ENCODE measurements at regions not wholly inside any gene's neighbourhood (a gene's known extent, or its start where the extent isn't known, plus 50 kb on each side); places are given as distances from the start of the nearest gene placed in this dataset.

DNA sequence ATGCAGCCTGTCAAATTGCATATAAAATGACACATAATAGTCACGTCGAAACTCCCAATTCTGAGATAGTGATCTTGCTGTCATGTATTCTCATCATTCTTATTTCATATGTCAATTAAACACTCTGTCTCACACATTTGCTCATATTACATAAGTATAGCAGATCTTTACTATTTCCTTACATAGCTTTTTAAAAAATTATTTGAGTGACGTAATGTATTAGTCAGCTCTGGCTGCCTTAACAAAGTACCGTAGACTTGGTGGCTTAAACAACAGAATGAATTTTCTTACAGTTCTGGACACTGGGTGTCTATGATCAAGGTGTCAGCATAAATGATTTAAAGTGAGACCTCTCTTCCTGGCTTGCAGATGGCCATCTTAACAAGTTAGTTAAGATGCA lies 1032.3 kb upstream of the NRXN1 start:
- CTCF ChIA-PET, result no interaction called here
- no peak for TF ChIP-seq ZNF791 (tag by site-specific recombination; IDR thresholded peaks at IDR 0.05)
- TF ChIP-seq, protein P1, sequence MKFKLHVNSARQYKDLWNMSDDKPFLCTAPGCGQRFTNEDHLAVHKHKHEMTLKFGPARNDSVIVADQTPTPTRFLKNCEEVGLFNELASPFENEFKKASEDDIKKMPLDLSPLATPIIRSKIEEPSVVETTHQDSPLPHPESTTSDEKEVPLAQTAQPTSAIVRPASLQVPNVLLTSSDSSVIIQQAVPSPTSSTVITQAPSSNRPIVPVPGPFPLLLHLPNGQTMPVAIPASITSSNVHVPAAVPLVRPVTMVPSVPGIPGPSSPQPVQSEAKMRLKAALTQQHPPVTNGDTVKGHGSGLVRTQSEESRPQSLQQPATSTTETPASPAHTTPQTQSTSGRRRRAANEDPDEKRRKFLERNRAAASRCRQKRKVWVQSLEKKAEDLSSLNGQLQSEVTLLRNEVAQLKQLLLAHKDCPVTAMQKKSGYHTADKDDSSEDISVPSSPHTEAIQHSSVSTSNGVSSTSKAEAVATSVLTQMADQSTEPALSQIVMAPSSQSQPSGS (tag by site-specific recombination; IDR thresholded peaks at IDR 0.05; ENCODE audit: low read depth), result peak; percentile 63
- Histone ChIP-seq H3K36me3 (ENCODE audit: control insufficient read depth in 2 of 2, insufficient read depth in 1 of 2, low read length in 2 of 2) (no peaks in the 10 kb centered on the region), H3K27ac (ENCODE audit: extremely low read depth, low read depth, low read length) (no peak overlapping the region), H3K4me1 (ENCODE audit: control insufficient read depth, insufficient read depth, low read length) (no peaks in the 10 kb centered on the region), H3K9me3 (ENCODE audit: control insufficient read depth, insufficient read depth, low read depth, low read length) (no peaks in the 10 kb centered on the region), H3K4me3 (ENCODE audit: low read depth, low read length) (no peak overlapping the region)
- POLR2A ChIA-PET, result no interaction called here

- POLR2A ChIA-PET, result no interaction called here
Observed at GRCh38 chr2:52054824-52055223, 1022.9 kb upstream of the NRXN1 start.

DNA sequence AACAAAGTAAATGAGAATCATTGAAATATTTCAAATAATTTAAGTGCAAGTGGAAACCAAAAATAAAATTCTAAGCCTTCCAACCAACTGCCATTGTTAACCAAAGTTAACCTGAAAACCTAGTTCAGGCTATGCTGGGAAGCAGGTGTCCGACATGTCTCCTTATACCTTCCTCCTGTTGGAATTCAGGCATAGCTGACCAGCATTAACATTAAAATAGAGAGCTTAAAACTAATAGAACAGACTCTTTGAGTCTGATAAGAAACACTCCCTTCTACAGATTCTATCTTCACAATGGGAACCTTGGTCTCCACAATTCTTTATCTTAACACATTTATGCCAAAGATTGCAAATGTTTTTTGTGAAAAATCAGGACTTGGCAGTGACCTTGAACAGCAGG lies 1004.9 kb upstream of the NRXN1 start:
- Histone ChIP-seq H3K9me3 (ENCODE audit: control insufficient read depth, insufficient read depth, low read depth, low read length) (no peaks in the 10 kb centered on the region), H3K27ac (ENCODE audit: extremely low read depth, low read depth, low read length) (no peak overlapping the region), H3K4me1 (ENCODE audit: control insufficient read depth, insufficient read depth, low read length) (no peaks in the 10 kb centered on the region), H3K4me3 (ENCODE audit: low read depth, low read length) (no peak overlapping the region), H3K36me3 (ENCODE audit: control insufficient read depth in 2 of 2, insufficient read depth in 1 of 2, low read length in 2 of 2) (no peaks in the 10 kb centered on the region)
- ChIA-PET CTCF (no interaction called here), POLR2A (no interaction called here)
- TF ChIP-seq ZNF501 (tag by site-specific recombination; IDR thresholded peaks at IDR 0.05) (no peak), ZNF433 (tag by site-specific recombination; IDR thresholded peaks at IDR 0.05; ENCODE audit: low read depth) (no peak), ZNF26 (tag by site-specific recombination; IDR thresholded peaks at IDR 0.05) (no peak), ZNF621 (tag by site-specific recombination; IDR thresholded peaks at IDR 0.05) (no peak), ZNF416 (tag by site-specific recombination; IDR thresholded peaks at IDR 0.05) (no peak), ZNF791 (tag by site-specific recombination; IDR thresholded peaks at IDR 0.05) (no peak), ZNF558 (tag by site-specific recombination; IDR thresholded peaks at IDR 0.05) (no peak), HOXA7 (CRISPR knock-in tag; IDR thresholded peaks at IDR 0.05; ENCODE audit: borderline replicate concordance) (no peak), ZNF133 (tag by site-specific recombination; IDR thresholded peaks at IDR 0.05) (no peak)

More at GRCh38 chr2:52054824-52055223, 1022.9 kb upstream of the NRXN1 start:
- no peak overlapping the region for H3K27ac ChIP-seq (ENCODE audit: extremely low read depth, low read depth, low read length)
- H3K9me3 ChIP-seq (ENCODE audit: control insufficient read depth, insufficient read depth, low read depth, low read length), result no peaks in the 10 kb centered on the region
- no peaks in the 10 kb centered on the region for H3K36me3 ChIP-seq (ENCODE audit: control insufficient read depth in 2 of 2, insufficient read depth in 1 of 2, low read length in 2 of 2)
- H3K4me3 ChIP-seq (ENCODE audit: low read depth, low read length), result no peak overlapping the region
- TF ChIP-seq ZNF221 (tag by site-specific recombination; IDR thresholded peaks at IDR 0.05; ENCODE audit: borderline replicate concordance), result no peak
- TF ChIP-seq ZNF391 (tag by site-specific recombination; IDR thresholded peaks at IDR 0.05; ENCODE audit: borderline replicate concordance, low read depth), result no peak
- no peak for TF ChIP-seq ZNF16 (tag by site-specific recombination; IDR thresholded peaks at IDR 0.05; ENCODE audit: low read depth)
- CTCF ChIA-PET, result no interaction called here
- no peaks in the 10 kb centered on the region for H3K4me1 ChIP-seq (ENCODE audit: control insufficient read depth, insufficient read depth, low read length)

DNA sequence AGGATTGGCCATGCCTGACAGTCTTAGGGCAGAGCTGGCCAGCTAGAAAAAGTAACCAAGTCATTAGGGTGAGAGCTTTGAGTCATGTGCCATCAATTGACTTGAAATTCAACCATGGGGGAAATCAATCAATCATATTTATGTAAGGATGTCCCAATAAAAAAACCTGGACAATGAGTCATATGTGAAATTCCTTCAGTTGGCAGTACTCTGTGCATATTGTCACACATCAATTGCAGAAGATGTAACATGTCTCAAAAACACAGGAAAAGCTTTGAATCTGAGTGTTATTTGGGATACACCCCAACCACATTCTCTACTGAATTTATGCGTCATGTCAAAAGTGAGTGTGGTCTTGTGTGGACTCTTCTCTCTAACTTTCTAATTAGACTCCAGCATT lies 1004.1 kb upstream of the NRXN1 start:
- Histone ChIP-seq H3K36me3 (ENCODE audit: control insufficient read depth in 2 of 2, insufficient read depth in 1 of 2, low read length in 2 of 2) (no peaks in the 10 kb centered on the region), H3K9me3 (ENCODE audit: control insufficient read depth, insufficient read depth, low read depth, low read length) (no peaks in the 10 kb centered on the region), H3K27ac (ENCODE audit: extremely low read depth, low read depth, low read length) (no peak overlapping the region), H3K4me1 (ENCODE audit: control insufficient read depth, insufficient read depth, low read length) (no peaks in the 10 kb centered on the region), H3K4me3 (ENCODE audit: low read depth, low read length) (no peak overlapping the region)
- POLR2A ChIA-PET, result no interaction called here
- CTCF ChIA-PET, result no interaction called here
- TF ChIP-seq ZIC2 (tag by site-specific recombination; IDR thresholded peaks at IDR 0.05), result no peak
- no peak for TF ChIP-seq IKZF3 (tag by site-specific recombination; IDR thresholded peaks at IDR 0.05)
- no peak for TF ChIP-seq ZNF140 (tag by site-specific recombination; IDR thresholded peaks at IDR 0.05)
- TF ChIP-seq SCRT1 (tag by site-specific recombination; IDR thresholded peaks at IDR 0.05; ENCODE audit: borderline replicate concordance), result no peak
- TF ChIP-seq ZNF837 (tag by site-specific recombination; IDR thresholded peaks at IDR 0.05), result no peak
